BJ (cell line): ENCODE measurements at regions not wholly inside any gene's neighbourhood (a gene's known extent, or its start where the extent isn't known, plus 50 kb on each side); places are given as distances from the start of the nearest gene placed in this dataset.

Experiments
- CTCF ChIA-PET: fragments of 350-600 bp; formaldehyde crosslinking; extraction: SDS; loops from one replicate; lab custom pipeline; 2021; ENCODE audit warnings: antibody characterized with exemption, inconsistent platforms; lab: Yijun Ruan, JAX
- POLR2A ChIA-PET: fragments of 300-600 bp; sonication (Branson Sonifier 250); formaldehyde crosslinking; extraction: SDS; loops from one replicate; lab custom pipeline; 2021; ENCODE audit warnings: antibody characterized with exemption; lab: Charles Lee
- DNase-seq: peaks from one replicate; pipeline ENCODE4 v3.0.0-alpha.2; 2011; ENCODE audit warnings: low read depth
- H3K27me3 ChIP-seq: 2 replicates; pipeline ENCODE4 v1.6.0; 2011; ENCODE audit warnings: low read length; ENCODE audit not compliant: control insufficient read depth, insufficient read depth
- H3K36me3 ChIP-seq: 2 replicates; pipeline ENCODE4 v1.5.1; 2011; ENCODE audit warnings: low read length; ENCODE audit not compliant: control insufficient read depth, insufficient read depth
- H3K4me3 ChIP-seq: 2 replicates; pipeline ENCODE4 v1.5.1; 2011; ENCODE audit warnings: low read depth, mild to moderate bottlenecking, control low read depth, low read length
- TF ChIP-seq, protein P1 (sequence below): IDR thresholded peaks from 2 replicates; pipeline ENCODE4 v1.5.1; 2011; ENCODE audit warnings: low read depth, mild to moderate bottlenecking, control low read depth, inconsistent platforms, low read length, moderate library complexity; ENCODE audit not compliant: insufficient read depth

GRCh38 chr2:57859755-57860154 is 186.9 kb upstream of the VRK2 start:
- Histone ChIP-seq H3K36me3 (no peaks in the 10 kb centered on the region), H3K4me3 (no peak overlapping the region), H3K27me3 (no peaks in the 10 kb centered on the region)
- DNase-seq: no peak
- POLR2A ChIA-PET: no interaction called here
- CTCF ChIA-PET: no interaction called here
- TF ChIP-seq, protein P1, sequence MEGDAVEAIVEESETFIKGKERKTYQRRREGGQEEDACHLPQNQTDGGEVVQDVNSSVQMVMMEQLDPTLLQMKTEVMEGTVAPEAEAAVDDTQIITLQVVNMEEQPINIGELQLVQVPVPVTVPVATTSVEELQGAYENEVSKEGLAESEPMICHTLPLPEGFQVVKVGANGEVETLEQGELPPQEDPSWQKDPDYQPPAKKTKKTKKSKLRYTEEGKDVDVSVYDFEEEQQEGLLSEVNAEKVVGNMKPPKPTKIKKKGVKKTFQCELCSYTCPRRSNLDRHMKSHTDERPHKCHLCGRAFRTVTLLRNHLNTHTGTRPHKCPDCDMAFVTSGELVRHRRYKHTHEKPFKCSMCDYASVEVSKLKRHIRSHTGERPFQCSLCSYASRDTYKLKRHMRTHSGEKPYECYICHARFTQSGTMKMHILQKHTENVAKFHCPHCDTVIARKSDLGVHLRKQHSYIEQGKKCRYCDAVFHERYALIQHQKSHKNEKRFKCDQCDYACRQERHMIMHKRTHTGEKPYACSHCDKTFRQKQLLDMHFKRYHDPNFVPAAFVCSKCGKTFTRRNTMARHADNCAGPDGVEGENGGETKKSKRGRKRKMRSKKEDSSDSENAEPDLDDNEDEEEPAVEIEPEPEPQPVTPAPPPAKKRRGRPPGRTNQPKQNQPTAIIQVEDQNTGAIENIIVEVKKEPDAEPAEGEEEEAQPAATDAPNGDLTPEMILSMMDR: no peak

DNA sequence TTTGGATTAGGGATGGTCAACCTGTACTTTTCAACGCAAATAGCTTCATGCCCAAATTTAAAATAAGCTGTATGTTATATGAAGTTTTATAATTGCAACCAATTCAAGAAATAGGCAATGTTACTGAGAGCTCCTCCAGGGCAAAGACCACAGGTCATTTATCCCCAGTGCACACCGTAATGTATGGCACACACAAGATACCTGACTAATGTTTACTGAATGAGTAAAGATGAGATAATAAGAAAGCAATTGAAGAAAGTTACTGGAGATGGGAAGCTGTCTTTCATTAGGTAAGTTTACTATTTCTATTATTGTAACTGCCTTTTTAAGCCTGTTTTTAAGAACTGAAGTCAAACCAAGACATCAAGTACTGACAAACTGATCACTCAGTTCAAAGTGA is 184.5 kb upstream of the VRK2 start:
- ChIA-PET POLR2A (no interaction called here), CTCF (interaction anchor here (0.8 kb wide), 1 partner anchor 13 kb away, joined by 3 read pairs; no protein-coding TSS in a partner anchor)
- no peaks in the 10 kb centered on the region for H3K27me3 ChIP-seq
- no peak for DNase-seq
- H3K4me3 ChIP-seq: no peak overlapping the region
- TF ChIP-seq, protein P1: no peak
- no peaks in the 10 kb centered on the region for H3K36me3 ChIP-seq

GRCh38 chr2:57862727-57863126 is 183.9 kb upstream of the VRK2 start:
- Histone ChIP-seq H3K36me3 (no peaks in the 10 kb centered on the region), H3K4me3 (no peak overlapping the region), H3K27me3 (no peaks in the 10 kb centered on the region)
- ChIA-PET POLR2A (no interaction called here), CTCF (interaction anchor here (0.8 kb wide), 1 partner anchor 13 kb away, joined by 3 read pairs; no protein-coding TSS in a partner anchor)
- no peak for DNase-seq
- TF ChIP-seq, protein P1: no peak

- no peak for DNase-seq
- Histone ChIP-seq H3K4me3 (no peak overlapping the region), H3K36me3 (no peaks in the 10 kb centered on the region), H3K27me3 (no peaks in the 10 kb centered on the region)
- TF ChIP-seq, protein P1: no peak
- POLR2A ChIA-PET: interaction anchor here (0.5 kb wide), 1 partner anchor 432 kb away, joined by 21 read pairs; no protein-coding TSS in a partner anchor
- CTCF ChIA-PET: interaction anchor here (0.8 kb wide), 1 partner anchor 12 kb away, joined by 3 read pairs; no protein-coding TSS in a partner anchor
These were observed 181.7 kb upstream of the VRK2 start for GRCh38 chr2:57864926-57865325.

DNA sequence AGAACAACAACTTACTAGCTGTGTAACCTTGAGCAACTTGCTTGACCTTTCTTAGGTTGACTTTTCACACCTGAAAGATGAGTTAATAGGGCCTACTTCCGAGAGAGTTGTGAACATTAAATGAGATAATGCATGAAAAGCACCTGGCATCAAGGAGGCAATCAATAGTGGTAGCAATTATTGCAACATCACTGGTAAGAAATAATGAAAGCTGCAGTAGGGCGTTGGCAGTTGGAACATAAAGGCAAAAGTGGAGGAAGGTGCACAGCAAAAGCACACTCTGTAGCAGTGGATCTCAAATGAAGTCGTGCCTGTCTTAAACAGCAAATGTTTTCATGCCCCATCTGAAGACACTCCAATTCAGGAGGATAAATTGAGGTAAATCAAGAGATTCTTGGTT is 178.9 kb upstream of the VRK2 start:
- ChIA-PET POLR2A (no interaction called here), CTCF (no interaction called here)
- H3K36me3 ChIP-seq: no peaks in the 10 kb centered on the region
- no peak overlapping the region for H3K4me3 ChIP-seq
- TF ChIP-seq, protein P1: no peak
- H3K27me3 ChIP-seq: no peaks in the 10 kb centered on the region
- no peak for DNase-seq
